K562 (cell line): ENCODE measurements at regions not wholly inside any gene's neighbourhood (a gene's known extent, or its start where the extent isn't known, plus 50 kb on each side); places are given as distances from the start of the nearest gene placed in this dataset.

Source experiments
- FOXK2 ChIP-seq, 2 experiments: fragments of 450-650 bp; IDR thresholded peaks in 1 of 2; conservative IDR thresholded peaks in 1 of 2; 2 replicates each; pipeline ENCODE4 v1.6.1; 2016; ENCODE audit warnings: low read depth in 2 of 2, mild to moderate bottlenecking in 1 of 2
- GABPB2 ChIP-seq: fragments of 250-450 bp; sonication (Bioruptor Pico); conservative IDR thresholded peaks from 2 replicates; pipeline ENCODE4 v1.5.1; 2021; ENCODE audit warnings: mild to moderate bottlenecking
- JUN ChIP-seq, 2 experiments: sonication (generic) in 1 of 2; formaldehyde crosslinking in 1 of 2; IDR thresholded peaks; 2 replicates each; pipeline versions ENCODE4 v1.6.1 to v1.8.0; 2012 to 2022; ENCODE audit warnings: borderline replicate concordance in 2 of 2, mild to moderate bottlenecking in 2 of 2, improper control_type of control experiment in 1 of 2, low read depth in 1 of 2, low read length in 1 of 2, missing genetic modification reagents in 1 of 2
- KAT7 ChIP-seq: sonication (generic); formaldehyde crosslinking; IDR thresholded peaks from 2 replicates; pipeline ENCODE4 v1.8.0; 2022; ENCODE audit warnings: missing genetic modification reagents, mild to moderate bottlenecking, borderline replicate concordance
- LARP7 ChIP-seq: fragments of 450-650 bp; IDR thresholded peaks from 2 replicates; pipeline ENCODE4 v1.6.1; 2016
- MEF2A ChIP-seq: IDR thresholded peaks from 2 replicates; pipeline ENCODE4 v1.6.1; 2011; ENCODE audit warnings: low read depth, mild to moderate bottlenecking, low read length, moderate library complexity; ENCODE audit not compliant: control insufficient read depth
- NKRF ChIP-seq: fragments of 450-650 bp; IDR thresholded peaks from 2 replicates; pipeline ENCODE4 v1.6.1; 2016; ENCODE audit warnings: borderline replicate concordance
- NR3C1 ChIP-seq: sonication (generic); formaldehyde crosslinking; IDR thresholded peaks from 2 replicates; pipeline ENCODE4 v1.8.1; 2022; ENCODE audit warnings: missing genetic modification reagents
- RFX1 ChIP-seq: fragments of 450-650 bp; IDR thresholded peaks from 2 replicates; pipeline ENCODE4 v1.6.1; 2016; ENCODE audit warnings: mild to moderate bottlenecking, moderate library complexity
- SMC3 ChIP-seq: conservative IDR thresholded peaks from 2 replicates; pipeline ENCODE4 v1.6.1; 2011; ENCODE audit warnings: low read depth, low read length, improper control_type of control experiment; ENCODE audit not compliant: insufficient read depth
- UBTF ChIP-seq, 2 experiments: IDR thresholded peaks; 2 replicates each; pipeline ENCODE4 v1.6.1; 2012; ENCODE audit warnings: improper control_type of control experiment in 2 of 2, low read depth in 2 of 2, low read length in 2 of 2, borderline replicate concordance in 1 of 2
- ZHX1 ChIP-seq: fragments of 150-350 bp; conservative IDR thresholded peaks from 2 replicates; pipeline ENCODE4 v1.6.1; 2014; ENCODE audit warnings: low read length
- ZNF165 ChIP-seq: fragments of 250-450 bp; sonication (Bioruptor Pico); IDR thresholded peaks from 2 replicates; pipeline ENCODE4 v1.4.0; 2020; ENCODE audit warnings: borderline replicate concordance
- ZNF655 ChIP-seq: fragments of 250-450 bp; sonication (Bioruptor Pico); IDR thresholded peaks from 2 replicates; pipeline ENCODE4 v1.5.0; 2021

- no peak for TF ChIP-seq NKRF
- TF ChIP-seq ZHX1: no peak
- no peak for TF ChIP-seq MEF2A
- no peak for TF ChIP-seq FOXK2 (conservative IDR thresholded peaks at IDR 0.05 in 1 of 2, IDR thresholded peaks at IDR 0.05 in 1 of 2; ENCODE audit: low read depth in 2 of 2)
- TF ChIP-seq SMC3: no peak
- TF ChIP-seq LARP7: no peak
- TF ChIP-seq UBTF (IDR thresholded peaks at IDR 0.05; ENCODE audit: borderline replicate concordance in 1 of 2, low read depth in 2 of 2, low read length in 2 of 2): no peak
- TF ChIP-seq ZNF655 (CRISPR knock-in tag): no peak
- TF ChIP-seq NR3C1 (CRISPR knock-in tag): no peak
- TF ChIP-seq JUN (IDR thresholded peaks at IDR 0.05; ENCODE audit: borderline replicate concordance, low read depth, low read length): no peak
- no peak for TF ChIP-seq JUN (CRISPR knock-in tag; IDR thresholded peaks at IDR 0.05; ENCODE audit: borderline replicate concordance)
- no peak for TF ChIP-seq KAT7
- no peak for TF ChIP-seq GABPB2 (CRISPR knock-in tag)
- no peak for TF ChIP-seq ZNF165 (CRISPR knock-in tag)
- no peak for TF ChIP-seq RFX1
These were observed 179.3 kb downstream of the ZNF326 start (continued) for GRCh38 chr1:90174246-90174645.
